SU-DHL-6 (cell line): ENCODE measurements at regions not wholly inside any gene's neighbourhood (a gene's known extent, or its start where the extent isn't known, plus 50 kb on each side); places are given as distances from the start of the nearest gene placed in this dataset.

Source experiments
- EZH2phosphoT487 ChIP-seq: fragments of 200-600 bp; sonication (generic), shearing (Covaris generic); conservative IDR thresholded peaks from 2 replicates; pipeline ENCODE4 v1.6.1; 2018; ENCODE audit warnings: mild to moderate bottlenecking, antibody characterized with exemption, low read length, moderate library complexity, mixed read lengths
- TF ChIP-seq, protein P1 (sequence below): fragments of 200-600 bp; sonication (generic); IDR thresholded peaks from one replicate; pipeline ENCODE4 v1.5.1; 2017; ENCODE audit warnings: antibody characterized with exemption, mild to moderate bottlenecking, low read length, moderate library complexity; ENCODE audit not compliant: insufficient read depth, poor library complexity, severe bottlenecking

DNA sequence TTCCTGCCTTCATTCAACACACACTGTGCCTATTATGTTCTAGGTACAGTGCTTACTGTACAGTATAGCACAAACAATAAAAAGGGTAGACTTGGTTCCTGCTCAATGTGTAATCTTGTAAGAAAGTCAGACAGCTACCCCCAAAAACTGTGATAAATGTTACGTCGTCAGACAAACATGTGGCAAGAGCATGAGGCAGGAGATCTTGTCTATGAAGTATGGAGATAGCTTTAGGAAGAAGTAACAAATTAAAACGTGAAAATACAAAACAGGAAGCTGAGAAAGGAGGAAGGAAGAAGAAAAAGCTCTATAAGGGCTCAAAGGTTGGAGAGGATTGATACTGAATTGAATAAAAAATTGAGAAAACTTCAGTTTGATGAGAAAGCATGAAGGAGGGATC lies 276.2 kb upstream of the HNRNPA3 start:
- TF ChIP-seq, protein P1, sequence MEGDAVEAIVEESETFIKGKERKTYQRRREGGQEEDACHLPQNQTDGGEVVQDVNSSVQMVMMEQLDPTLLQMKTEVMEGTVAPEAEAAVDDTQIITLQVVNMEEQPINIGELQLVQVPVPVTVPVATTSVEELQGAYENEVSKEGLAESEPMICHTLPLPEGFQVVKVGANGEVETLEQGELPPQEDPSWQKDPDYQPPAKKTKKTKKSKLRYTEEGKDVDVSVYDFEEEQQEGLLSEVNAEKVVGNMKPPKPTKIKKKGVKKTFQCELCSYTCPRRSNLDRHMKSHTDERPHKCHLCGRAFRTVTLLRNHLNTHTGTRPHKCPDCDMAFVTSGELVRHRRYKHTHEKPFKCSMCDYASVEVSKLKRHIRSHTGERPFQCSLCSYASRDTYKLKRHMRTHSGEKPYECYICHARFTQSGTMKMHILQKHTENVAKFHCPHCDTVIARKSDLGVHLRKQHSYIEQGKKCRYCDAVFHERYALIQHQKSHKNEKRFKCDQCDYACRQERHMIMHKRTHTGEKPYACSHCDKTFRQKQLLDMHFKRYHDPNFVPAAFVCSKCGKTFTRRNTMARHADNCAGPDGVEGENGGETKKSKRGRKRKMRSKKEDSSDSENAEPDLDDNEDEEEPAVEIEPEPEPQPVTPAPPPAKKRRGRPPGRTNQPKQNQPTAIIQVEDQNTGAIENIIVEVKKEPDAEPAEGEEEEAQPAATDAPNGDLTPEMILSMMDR = no peak
- no peak for TF ChIP-seq EZH2phosphoT487
